ENCODE measurements at regions not wholly inside any gene's neighbourhood (a gene's known extent, or its start where the extent isn't known, plus 50 kb on each side); places are given as distances from the start of the nearest gene placed in this dataset.
"Not testable (repeated sequence)": the region's sequence is repeated elsewhere in the genome, so short reads cannot be mapped to it uniquely, and the experiment has no call there.

- H3K9me3 Mint-ChIP-seq (ENCODE audit: insufficient read depth); H3K9ac ChIP-seq (ENCODE audit: low read length); H3K27ac ChIP-seq (ENCODE audit: low read length in 2 of 2); intact Hi-C loops (cut with micrococcal nuclease); POLR2A ChIA-PET; H3K36me3 ChIP-seq (replicated peaks in 1 of 2; ENCODE audit: control extremely low read depth in 1 of 2, control insufficient read depth in 1 of 2, extremely low read depth in 1 of 2, insufficient read depth in 2 of 2, low read length in 1 of 2); H3K27me3 Mint-ChIP-seq; H3K4me2 ChIP-seq (replicated peaks; ENCODE audit: low read depth, low read length, poor library complexity, severe bottlenecking); ATAC-seq (ENCODE audit: low read depth); DNase-seq; H3K4me1 ChIP-seq (ENCODE audit: control insufficient read depth in 2 of 2, insufficient read depth in 2 of 2, low read length in 2 of 2); H3K79me2 ChIP-seq (ENCODE audit: control insufficient read depth, insufficient read depth, low read length); H3K27ac Mint-ChIP-seq; H3K4me3 ChIP-seq (ENCODE audit: control extremely low read depth in 1 of 5, extremely low read depth in 1 of 5, insufficient read depth in 1 of 5, low read depth in 2 of 5, low read length in 4 of 5); H3K27me3 ChIP-seq (replicated peaks in 1 of 4; ENCODE audit: control extremely low read depth in 1 of 4, control insufficient read depth in 3 of 4, insufficient read depth in 4 of 4, low read length in 3 of 4); H3K9me3 ChIP-seq (ENCODE audit: control extremely low read depth in 1 of 3, control insufficient read depth in 2 of 3, insufficient read depth in 1 of 3, low read length in 2 of 3); H3K4me3 Mint-ChIP-seq; H4K20me1 ChIP-seq (ENCODE audit: control insufficient read depth, insufficient read depth, low read length, poor library complexity, severe bottlenecking); CTCF ChIA-PET; H3K4me1 Mint-ChIP-seq; H2AFZ ChIP-seq (ENCODE audit: insufficient read depth, low read depth, low read length, poor library complexity, severe bottlenecking): not testable (repeated sequence)
- WGBS (ENCODE audit: insufficient coverage), result no CpG with 5 or more reads among the region's 8 CpGs
These were observed 115.2 kb upstream of the KCNJ3 start for GRCh38 chr2:154583274-154583673.

GRCh38 chr2:154587739-154588138 is 110.8 kb upstream of the KCNJ3 start:
- Mint-ChIP-seq H3K4me1 (no peaks in the 10 kb centered on the region), H3K27ac (no peak overlapping the region), H3K4me3 (no peak overlapping the region), H3K9me3 (ENCODE audit: insufficient read depth) (no peaks in the 10 kb centered on the region), H3K27me3 (no peaks in the 10 kb centered on the region)
- no peak overlapping the region for H3K9ac ChIP-seq (ENCODE audit: low read length)
- no peak overlapping the region for H2AFZ ChIP-seq (ENCODE audit: insufficient read depth, low read depth, low read length, poor library complexity, severe bottlenecking)
- no peak overlapping the region for H3K4me3 ChIP-seq (ENCODE audit: control extremely low read depth in 1 of 5, extremely low read depth in 1 of 5, insufficient read depth in 1 of 5, low read depth in 2 of 5, low read length in 4 of 5)
- no peak for DNase-seq
- no peaks in the 10 kb centered on the region for H3K27me3 ChIP-seq (replicated peaks in 1 of 4; ENCODE audit: control extremely low read depth in 1 of 4, control insufficient read depth in 3 of 4, insufficient read depth in 4 of 4, low read length in 3 of 4)
- WGBS (ENCODE audit: insufficient coverage), result 64% methylated on average over 1 of the region's 1 CpG
- no peak overlapping the region for H3K4me2 ChIP-seq (replicated peaks; ENCODE audit: low read depth, low read length, poor library complexity, severe bottlenecking)
- H3K27ac ChIP-seq (ENCODE audit: low read length in 2 of 2), result no peak overlapping the region
- no peaks in the 10 kb centered on the region for H3K36me3 ChIP-seq (replicated peaks in 1 of 2; ENCODE audit: control extremely low read depth in 1 of 2, control insufficient read depth in 1 of 2, extremely low read depth in 1 of 2, insufficient read depth in 2 of 2, low read length in 1 of 2)
- CTCF ChIA-PET, result no interaction called here
- intact Hi-C loops (cut with micrococcal nuclease), result no loop called here
- POLR2A ChIA-PET, result no interaction called here
- no peaks in the 10 kb centered on the region for H4K20me1 ChIP-seq (ENCODE audit: control insufficient read depth, insufficient read depth, low read length, poor library complexity, severe bottlenecking)
- no peaks in the 10 kb centered on the region for H3K79me2 ChIP-seq (ENCODE audit: control insufficient read depth, insufficient read depth, low read length)
- no peaks in the 10 kb centered on the region for H3K4me1 ChIP-seq (ENCODE audit: control insufficient read depth in 2 of 2, insufficient read depth in 2 of 2, low read length in 2 of 2)
- no peaks in the 10 kb centered on the region for H3K9me3 ChIP-seq (ENCODE audit: control extremely low read depth in 1 of 3, control insufficient read depth in 2 of 3, insufficient read depth in 1 of 3, low read length in 2 of 3)
- TF ChIP-seq CTCF (IDR thresholded peaks at IDR 0.05) (no peak), EZH2 (IDR thresholded peaks at IDR 0.05; ENCODE audit: borderline replicate concordance, insufficient read depth, low read depth, low read length, poor library complexity, severe bottlenecking) (no peak)
- no peak for ATAC-seq (ENCODE audit: low read depth)
